H1 (cell line): ENCODE measurements at regions not wholly inside any gene's neighbourhood (a gene's known extent, or its start where the extent isn't known, plus 50 kb on each side); places are given as distances from the start of the nearest gene placed in this dataset.

Experiments
- BRCA1 ChIP-seq: IDR thresholded peaks from 2 replicates; pipeline ENCODE4 v1.6.1; 2012; ENCODE audit warnings: low read depth, low read length, improper control_type of control experiment
- CBX8 ChIP-seq: fragments of 300-800, 300-1000 bp; sonication (generic); IDR thresholded peaks from 2 replicates; pipeline ENCODE4 v1.7.1; 2016; ENCODE audit warnings: low read depth, low read length, borderline replicate concordance
- CHD7 ChIP-seq: fragments of 300-600 bp; sonication (generic); IDR thresholded peaks from 2 replicates; pipeline ENCODE4 v1.7.1; 2012; ENCODE audit warnings: low read length, moderate library complexity, mild to moderate bottlenecking, inconsistent platforms; ENCODE audit not compliant: insufficient replicate concordance
- RXRA ChIP-seq: IDR thresholded peaks from 2 replicates; pipeline ENCODE4 v1.6.1; 2011; ENCODE audit warnings: low read depth, mild to moderate bottlenecking, low read length, moderate library complexity; ENCODE audit not compliant: insufficient read depth

- TF ChIP-seq CHD7 (no peak), RXRA (no peak), BRCA1 (no peak), CBX8 (no peak)
Measured at GRCh38 chr21:38753557-38753971, 52.2 kb upstream of the ETS2 start (continued).
